Ishikawa (cell line): ENCODE measurements at regions not wholly inside any gene's neighbourhood (a gene's known extent, or its start where the extent isn't known, plus 50 kb on each side); places are given as distances from the start of the nearest gene placed in this dataset.

Experiments
- CEBPB ChIP-seq: IDR thresholded peaks from 2 replicates; pipeline ENCODE4 v1.6.1; 2012
- EGR1 ChIP-seq: IDR thresholded peaks from 2 replicates; pipeline ENCODE4 v1.6.1; 2012
- FOXM1 ChIP-seq: IDR thresholded peaks from 2 replicates; pipeline ENCODE4 v1.6.1; 2012; ENCODE audit warnings: low read depth, borderline replicate concordance
- RAD21 ChIP-seq: IDR thresholded peaks from 2 replicates; pipeline ENCODE4 v1.6.1; 2012; ENCODE audit warnings: low read depth
- TEAD4 ChIP-seq: IDR thresholded peaks from 2 replicates; pipeline ENCODE4 v1.6.1; 2012
- YY1 ChIP-seq: IDR thresholded peaks from 2 replicates; pipeline ENCODE4 v1.6.1; 2012; ENCODE audit warnings: low read depth
- ZBTB7A ChIP-seq: IDR thresholded peaks from 2 replicates; pipeline ENCODE4 v1.6.1; 2012; ENCODE audit warnings: low read depth
- TF ChIP-seq, protein P1 (sequence below): IDR thresholded peaks from 2 replicates; pipeline ENCODE4 v1.6.1; 2012; ENCODE audit warnings: low read depth, mild to moderate bottlenecking

- no peak for TF ChIP-seq YY1
- TF ChIP-seq, protein P1, sequence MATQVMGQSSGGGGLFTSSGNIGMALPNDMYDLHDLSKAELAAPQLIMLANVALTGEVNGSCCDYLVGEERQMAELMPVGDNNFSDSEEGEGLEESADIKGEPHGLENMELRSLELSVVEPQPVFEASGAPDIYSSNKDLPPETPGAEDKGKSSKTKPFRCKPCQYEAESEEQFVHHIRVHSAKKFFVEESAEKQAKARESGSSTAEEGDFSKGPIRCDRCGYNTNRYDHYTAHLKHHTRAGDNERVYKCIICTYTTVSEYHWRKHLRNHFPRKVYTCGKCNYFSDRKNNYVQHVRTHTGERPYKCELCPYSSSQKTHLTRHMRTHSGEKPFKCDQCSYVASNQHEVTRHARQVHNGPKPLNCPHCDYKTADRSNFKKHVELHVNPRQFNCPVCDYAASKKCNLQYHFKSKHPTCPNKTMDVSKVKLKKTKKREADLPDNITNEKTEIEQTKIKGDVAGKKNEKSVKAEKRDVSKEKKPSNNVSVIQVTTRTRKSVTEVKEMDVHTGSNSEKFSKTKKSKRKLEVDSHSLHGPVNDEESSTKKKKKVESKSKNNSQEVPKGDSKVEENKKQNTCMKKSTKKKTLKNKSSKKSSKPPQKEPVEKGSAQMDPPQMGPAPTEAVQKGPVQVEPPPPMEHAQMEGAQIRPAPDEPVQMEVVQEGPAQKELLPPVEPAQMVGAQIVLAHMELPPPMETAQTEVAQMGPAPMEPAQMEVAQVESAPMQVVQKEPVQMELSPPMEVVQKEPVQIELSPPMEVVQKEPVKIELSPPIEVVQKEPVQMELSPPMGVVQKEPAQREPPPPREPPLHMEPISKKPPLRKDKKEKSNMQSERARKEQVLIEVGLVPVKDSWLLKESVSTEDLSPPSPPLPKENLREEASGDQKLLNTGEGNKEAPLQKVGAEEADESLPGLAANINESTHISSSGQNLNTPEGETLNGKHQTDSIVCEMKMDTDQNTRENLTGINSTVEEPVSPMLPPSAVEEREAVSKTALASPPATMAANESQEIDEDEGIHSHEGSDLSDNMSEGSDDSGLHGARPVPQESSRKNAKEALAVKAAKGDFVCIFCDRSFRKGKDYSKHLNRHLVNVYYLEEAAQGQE: no peak
- no peak for TF ChIP-seq RAD21
- no peak for TF ChIP-seq ZBTB7A
- no peak for TF ChIP-seq CEBPB
- no peak for TF ChIP-seq FOXM1
- no peak for TF ChIP-seq TEAD4
- no peak for TF ChIP-seq EGR1
Observed at GRCh38 chr5:8611067-8611466, 742.1 kb downstream of the MTRR start.
